Esophagus muscularis mucosa (tissue), 3 donors: ENCODE measurements at regions not wholly inside any gene's neighbourhood (a gene's known extent, or its start where the extent isn't known, plus 50 kb on each side); places are given as distances from the start of the nearest gene placed in this dataset.

ENCODE experiments used
- CTCF ChIP-seq, 3 experiments: fragments of 200-600 bp in 2 of 3; fragments of 450-650 bp in 1 of 3; sonication (generic) in 2 of 3; IDR thresholded peaks; one replicate each; pipeline ENCODE4 v1.5.1; 2017 to 2019; ENCODE audit warnings: antibody characterized with exemption in 3 of 3, mild to moderate bottlenecking in 2 of 3, moderate library complexity in 1 of 3
- POLR2A ChIP-seq: fragments of 450-650 bp; IDR thresholded peaks from one replicate; pipeline ENCODE4 v1.6.1; 2017; ENCODE audit warnings: antibody characterized with exemption, moderate library complexity, mild to moderate bottlenecking, low read depth
- POLR2AphosphoS5 ChIP-seq, 2 donors: sonication (generic); formaldehyde crosslinking; IDR thresholded peaks; one replicate each; pipeline ENCODE4 v1.6.1; 2017; ENCODE audit warnings: antibody characterized with exemption in 2 of 2

- TF ChIP-seq POLR2AphosphoS5 (IDR thresholded peaks at IDR 0.05) = no peak
- TF ChIP-seq POLR2A = no peak
- no peak for TF ChIP-seq CTCF (IDR thresholded peaks at IDR 0.05)
Observed at GRCh38 chr5:155678371-155678770, 648.6 kb upstream of the SGCD start.
